Activated naive CD4-positive, alpha-beta T cell (primary cell): ENCODE measurements at regions not wholly inside any gene's neighbourhood (a gene's known extent, or its start where the extent isn't known, plus 50 kb on each side); places are given as distances from the start of the nearest gene placed in this dataset.

Source experiments
- DNase-seq, 4 experiments: peaks; one replicate each; lab custom pipeline; 2025; lab: John Stamatoyannopoulos, UW

DNA sequence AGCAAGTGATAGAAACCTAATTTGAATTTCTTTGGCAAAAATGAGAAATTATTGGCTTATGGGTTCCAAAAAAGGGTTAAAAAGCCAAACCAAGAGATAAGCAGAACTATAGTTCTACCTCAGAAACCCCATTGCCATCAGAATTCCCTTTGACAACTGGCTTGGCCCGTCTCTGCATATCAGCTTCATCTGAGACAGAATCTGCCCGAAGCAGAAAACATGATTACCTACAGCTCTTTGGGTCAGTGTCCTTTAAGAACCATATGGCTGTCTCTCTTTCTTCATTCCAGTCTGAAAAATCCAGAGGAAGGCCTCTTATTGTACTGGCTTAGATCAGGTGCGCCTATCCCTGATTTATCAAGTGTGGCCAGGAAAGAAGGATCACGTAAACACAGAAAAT is 49.8 kb upstream of the AGPS start:
- no peak for DNase-seq
